Esophagus squamous epithelium (tissue), 5 donors: ENCODE measurements at regions not wholly inside any gene's neighbourhood (a gene's known extent, or its start where the extent isn't known, plus 50 kb on each side); places are given as distances from the start of the nearest gene placed in this dataset.

Experiments used
- DNase-seq: peaks from one replicate; lab custom pipeline; 2025; lab: John Stamatoyannopoulos, UW
- H3K27ac ChIP-seq, 4 donors: fragments of 200-600 bp; sonication (generic); one replicate each; pipeline ENCODE4 v1.5.1; 2016 to 2019; ENCODE audit warnings: mild to moderate bottlenecking in 1 of 4
- H3K27me3 ChIP-seq, 4 donors: fragments of 200-600 bp; sonication (generic); 1 replicate in 3 of 4; 2 replicates in 1 of 4; pipeline versions ENCODE4 v1.5.1 to v1.6.0; 2017 to 2021; ENCODE audit warnings: antibody characterized with exemption in 1 of 4
- H3K36me3 ChIP-seq, 3 donors: fragments of 200-600 bp; sonication (generic); one replicate each; pipeline ENCODE4 v1.5.1; 2016 to 2019
- H3K4me1 ChIP-seq, 3 donors: fragments of 200-600 bp; sonication (generic); one replicate each; pipeline ENCODE4 v1.5.1; 2017 to 2019
- H3K4me3 ChIP-seq, 4 donors: fragments of 200-600 bp; sonication (generic); 1 replicate in 3 of 4; 2 replicates in 1 of 4; pipeline ENCODE4 v1.5.1; 2016 to 2019; ENCODE audit warnings: mild to moderate bottlenecking in 2 of 4, moderate library complexity in 1 of 4
- H3K9me3 ChIP-seq, 3 donors: fragments of 200-600 bp; sonication (generic); one replicate each; pipeline ENCODE4 v1.5.1; 2016 to 2019
- CTCF ChIP-seq, 6 experiments: fragments of 450-650 bp in 4 of 6; fragments of 200-600 bp in 2 of 6; sonication (generic) in 2 of 6; IDR thresholded peaks; one replicate each; pipeline ENCODE4 v1.5.1; 2016 to 2019; ENCODE audit warnings: antibody characterized with exemption in 6 of 6, mild to moderate bottlenecking in 4 of 6, moderate library complexity in 4 of 6
- POLR2A ChIP-seq, 4 donors: fragments of 450-650 bp; IDR thresholded peaks; one replicate each; pipeline ENCODE4 v1.6.1; 2017; ENCODE audit warnings: antibody characterized with exemption in 4 of 4, mild to moderate bottlenecking in 4 of 4, moderate library complexity in 3 of 4
- WGBS, 2 donors: methylation state at CpG; one replicate each; pipeline ENCODE4 v1.1.5; 2018; 5-methylcytosine and 5-hydroxymethylcytosine counted together
- intact Hi-C: fragments of 100-400 bp; cut with DNase I; formaldehyde crosslinking; loops from one replicate; pipeline ENCODE4 v1.15.0; 2022
- donor health status: DM: yes; HTN: yes; CAD: no.

GRCh38 chr21:18477043-18477442, 73.5 kb upstream of the TMPRSS15 start:
- no peaks in the 10 kb centered on the region for H3K4me1 ChIP-seq
- DNase-seq: no peak
- 71 to 79% methylated on average over 7 of the region's 7 CpGs for WGBS, 2 donors
- H3K27me3 ChIP-seq: no peaks in the 10 kb centered on the region
- no peak overlapping the region for H3K27ac ChIP-seq
- no peaks in the 10 kb centered on the region for H3K36me3 ChIP-seq
- no peak overlapping the region for H3K4me3 ChIP-seq
- no peak for TF ChIP-seq POLR2A (IDR thresholded peaks at IDR 0.05)
- TF ChIP-seq CTCF (IDR thresholded peaks at IDR 0.05): no peak
- no peaks in the 10 kb centered on the region for H3K9me3 ChIP-seq
- intact Hi-C loops: no loop called here

- H3K4me1 ChIP-seq: no peaks in the 10 kb centered on the region
- H3K9me3 ChIP-seq: no peaks in the 10 kb centered on the region
- no peaks in the 10 kb centered on the region for H3K36me3 ChIP-seq
- intact Hi-C loops: no loop called here
- TF ChIP-seq CTCF (IDR thresholded peaks at IDR 0.05): no peak
- no peak for TF ChIP-seq POLR2A (IDR thresholded peaks at IDR 0.05)
- 63 to 81% methylated on average over 1 of the region's 1 CpG for WGBS, 2 donors
- H3K4me3 ChIP-seq: no peak overlapping the region
- H3K27me3 ChIP-seq: no peaks in the 10 kb centered on the region
- no peak overlapping the region for H3K27ac ChIP-seq
- DNase-seq: no peak
These were observed 74.9 kb upstream of the TMPRSS15 start for GRCh38 chr21:18478513-18478912.

GRCh38 chr21:18488252-18488651, 84.7 kb upstream of the TMPRSS15 start:
- no peaks in the 10 kb centered on the region for H3K4me1 ChIP-seq
- no peaks in the 10 kb centered on the region for H3K36me3 ChIP-seq
- 61 to 86% methylated on average over 1 of the region's 1 CpG for WGBS, 2 donors
- no peak for TF ChIP-seq CTCF (IDR thresholded peaks at IDR 0.05)
- no peak for TF ChIP-seq POLR2A (IDR thresholded peaks at IDR 0.05)
- no peak overlapping the region for H3K4me3 ChIP-seq
- intact Hi-C loops: no loop called here
- H3K9me3 ChIP-seq: no peaks in the 10 kb centered on the region
- no peak overlapping the region for H3K27ac ChIP-seq
- no peak for DNase-seq
- no peaks in the 10 kb centered on the region for H3K27me3 ChIP-seq

GRCh38 chr21:18493422-18493821, 89.8 kb upstream of the TMPRSS15 start:
- H3K4me1 ChIP-seq: no peaks in the 10 kb centered on the region
- intact Hi-C loops: no loop called here
- DNase-seq: no peak

GRCh38 chr21:18495523-18495922, 91.9 kb upstream of the TMPRSS15 start:
- intact Hi-C loops: no loop called here
- Histone ChIP-seq H3K27me3 (no peaks in the 10 kb centered on the region), H3K4me1 (no peaks in the 10 kb centered on the region), H3K4me3 (no peak overlapping the region), H3K36me3 (no peaks in the 10 kb centered on the region), H3K9me3 (no peaks in the 10 kb centered on the region), H3K27ac (no peak overlapping the region)
- WGBS, 2 donors: 37 to 77% methylated on average over 1 of the region's 1 CpG
- TF ChIP-seq POLR2A (IDR thresholded peaks at IDR 0.05) (no peak), CTCF (IDR thresholded peaks at IDR 0.05) (no peak)
- no peak for DNase-seq

More at GRCh38 chr21:18493422-18493821, 89.8 kb upstream of the TMPRSS15 start:
- Histone ChIP-seq H3K9me3 (no peaks in the 10 kb centered on the region), H3K27me3 (no peaks in the 10 kb centered on the region), H3K27ac (no peak overlapping the region), H3K4me3 (no peak overlapping the region), H3K36me3 (no peaks in the 10 kb centered on the region)
- no peak for TF ChIP-seq CTCF (IDR thresholded peaks at IDR 0.05)
- no peak for TF ChIP-seq POLR2A (IDR thresholded peaks at IDR 0.05)
- WGBS, 2 donors: 27 to 30% methylated on average over 8 of the region's 8 CpGs
